Breast epithelium (tissue), 4 donors: ENCODE measurements at regions not wholly inside any gene's neighbourhood (a gene's known extent, or its start where the extent isn't known, plus 50 kb on each side); places are given as distances from the start of the nearest gene placed in this dataset.

Experiments
- DNase-seq, 2 donors: peaks; one replicate each; pipeline ENCODE4 v3.0.0-alpha.2; 2019; ENCODE audit warnings: low spot score in 2 of 2
- H3K27ac ChIP-seq, 2 donors: fragments of 200-600 bp; sonication (generic) in 1 of 2; one replicate each; pipeline ENCODE4 v1.5.1; 2016 to 2019; ENCODE audit warnings: mild to moderate bottlenecking in 1 of 2
- H3K27me3 ChIP-seq, 2 donors: fragments of 200-600 bp; sonication (generic) in 1 of 2; one replicate each; pipeline versions ENCODE4 v1.5.1 to v1.6.0; 2017 to 2019; ENCODE audit warnings: control low read depth in 1 of 2, mild to moderate bottlenecking in 1 of 2
- H3K36me3 ChIP-seq: fragments of 200-600 bp; one replicate; pipeline ENCODE4 v1.5.1; 2019
- H3K4me1 ChIP-seq, 2 donors: fragments of 200-600 bp; sonication (generic); one replicate each; pipeline ENCODE4 v1.5.1; 2016 to 2019; ENCODE audit warnings: control low read depth in 1 of 2
- H3K4me3 ChIP-seq, 3 donors: fragments of 200-600 bp; sonication (generic); 1 replicate in 2 of 3; 2 replicates in 1 of 3; pipeline ENCODE4 v1.5.1; 2016 to 2019; ENCODE audit warnings: mild to moderate bottlenecking in 3 of 3, moderate library complexity in 2 of 3
- H3K9me3 ChIP-seq, 2 donors: fragments of 200-600 bp; sonication (generic) in 1 of 2; one replicate each; pipeline ENCODE4 v1.5.1; 2016 to 2019; ENCODE audit warnings: control low read depth in 1 of 2
- POLR2A ChIP-seq: fragments of 450-650 bp; IDR thresholded peaks from one replicate; pipeline ENCODE4 v1.6.1; 2016; ENCODE audit warnings: antibody characterized with exemption, mild to moderate bottlenecking, moderate library complexity
- POLR2AphosphoS5 ChIP-seq, 3 donors: sonication (generic); formaldehyde crosslinking; IDR thresholded peaks; one replicate each; pipeline ENCODE4 v1.6.1; 2017; ENCODE audit warnings: antibody characterized with exemption in 3 of 3
- intact Hi-C: fragments of 100-400 bp; cut with DNase I; formaldehyde crosslinking; loops from one replicate; pipeline ENCODE4 v1.15.1; 2023; ENCODE audit warnings: low total_unique reads
- TF ChIP-seq, protein P1 (sequence below), 3 donors: fragments of 450-650 bp; IDR thresholded peaks; one replicate each; pipeline ENCODE4 v1.5.1; 2016 to 2017; ENCODE audit warnings: antibody characterized with exemption in 3 of 3, mild to moderate bottlenecking in 3 of 3, moderate library complexity in 3 of 3

DNA sequence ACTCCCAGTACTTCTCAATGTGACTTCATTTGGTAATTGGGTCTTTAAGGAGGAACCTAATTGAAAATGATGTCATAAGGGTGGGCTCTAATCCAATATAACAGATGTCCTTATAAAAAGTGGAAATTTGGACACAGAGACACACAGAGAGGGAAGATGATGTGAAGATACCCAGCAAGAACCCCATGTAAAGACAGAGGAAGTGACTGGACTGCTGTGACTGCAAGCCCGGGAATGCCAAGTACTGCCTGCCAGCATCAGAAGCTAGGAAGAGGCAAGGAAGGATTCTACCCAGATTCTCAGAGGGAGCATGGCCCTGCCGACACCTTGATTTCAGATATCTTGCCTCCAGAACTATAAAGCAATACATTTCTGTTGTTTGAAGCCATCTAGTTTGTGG is 239.3 kb downstream of the KCTD12 start:
- no peak overlapping the region for H3K27ac ChIP-seq
- no peaks in the 10 kb centered on the region for H3K36me3 ChIP-seq
- H3K4me3 ChIP-seq = no peak overlapping the region
- TF ChIP-seq, protein P1, sequence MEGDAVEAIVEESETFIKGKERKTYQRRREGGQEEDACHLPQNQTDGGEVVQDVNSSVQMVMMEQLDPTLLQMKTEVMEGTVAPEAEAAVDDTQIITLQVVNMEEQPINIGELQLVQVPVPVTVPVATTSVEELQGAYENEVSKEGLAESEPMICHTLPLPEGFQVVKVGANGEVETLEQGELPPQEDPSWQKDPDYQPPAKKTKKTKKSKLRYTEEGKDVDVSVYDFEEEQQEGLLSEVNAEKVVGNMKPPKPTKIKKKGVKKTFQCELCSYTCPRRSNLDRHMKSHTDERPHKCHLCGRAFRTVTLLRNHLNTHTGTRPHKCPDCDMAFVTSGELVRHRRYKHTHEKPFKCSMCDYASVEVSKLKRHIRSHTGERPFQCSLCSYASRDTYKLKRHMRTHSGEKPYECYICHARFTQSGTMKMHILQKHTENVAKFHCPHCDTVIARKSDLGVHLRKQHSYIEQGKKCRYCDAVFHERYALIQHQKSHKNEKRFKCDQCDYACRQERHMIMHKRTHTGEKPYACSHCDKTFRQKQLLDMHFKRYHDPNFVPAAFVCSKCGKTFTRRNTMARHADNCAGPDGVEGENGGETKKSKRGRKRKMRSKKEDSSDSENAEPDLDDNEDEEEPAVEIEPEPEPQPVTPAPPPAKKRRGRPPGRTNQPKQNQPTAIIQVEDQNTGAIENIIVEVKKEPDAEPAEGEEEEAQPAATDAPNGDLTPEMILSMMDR (IDR thresholded peaks at IDR 0.05) = no peak
- TF ChIP-seq POLR2AphosphoS5 (IDR thresholded peaks at IDR 0.05) = no peak
- no peak for TF ChIP-seq POLR2A
- no peaks in the 10 kb centered on the region for H3K9me3 ChIP-seq
- intact Hi-C loops = no loop called here
- no peak for DNase-seq
- no peaks in the 10 kb centered on the region for H3K27me3 ChIP-seq
- no peaks in the 10 kb centered on the region for H3K4me1 ChIP-seq

DNA sequence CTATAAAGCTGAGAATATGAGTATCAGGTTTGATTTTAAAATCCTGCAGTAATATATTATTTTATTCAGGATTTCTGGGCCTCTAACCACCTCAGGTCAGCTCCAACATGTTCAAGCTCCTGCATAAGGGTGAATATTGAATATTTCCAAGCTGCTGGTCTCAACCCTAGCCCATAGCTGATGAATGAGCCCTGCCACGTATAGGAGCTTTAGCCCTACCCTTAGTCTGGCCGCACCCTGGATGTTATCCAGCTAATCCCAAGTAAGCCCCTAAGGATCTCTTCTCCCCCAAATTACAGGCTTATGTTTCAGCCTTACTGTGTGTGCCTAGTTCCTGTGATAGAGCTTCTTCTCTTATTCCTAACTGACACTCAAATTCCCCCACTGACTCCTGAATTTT is 240.6 kb downstream of the KCTD12 start:
- Histone ChIP-seq H3K4me1 (no peaks in the 10 kb centered on the region), H3K27ac (no peak overlapping the region), H3K27me3 (no peaks in the 10 kb centered on the region), H3K4me3 (no peak overlapping the region), H3K9me3 (no peaks in the 10 kb centered on the region), H3K36me3 (no peaks in the 10 kb centered on the region)
- TF ChIP-seq, protein P1 (IDR thresholded peaks at IDR 0.05) = no peak
- TF ChIP-seq POLR2AphosphoS5 (IDR thresholded peaks at IDR 0.05) = no peak
- TF ChIP-seq POLR2A = no peak
- intact Hi-C loops = no loop called here
- no peak for DNase-seq

DNA sequence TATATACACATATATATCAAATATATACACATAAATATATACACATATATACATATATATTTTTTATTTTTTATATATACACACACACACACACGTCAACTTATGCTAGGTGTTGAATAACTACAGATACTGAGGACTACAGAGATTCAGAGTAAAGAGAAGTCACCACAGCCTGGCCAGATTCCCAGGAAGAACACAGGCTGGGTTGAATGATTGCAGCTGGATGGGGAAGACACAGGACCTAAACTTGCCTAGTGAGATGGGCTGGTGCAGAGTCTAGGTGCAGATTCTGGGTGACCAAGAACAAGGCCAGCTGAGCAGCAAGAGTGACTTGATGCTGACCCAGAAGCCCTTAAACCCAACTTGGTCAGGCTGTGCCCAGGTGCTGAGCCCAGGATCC is 241.3 kb downstream of the KCTD12 start:
- Histone ChIP-seq H3K4me1 (no peaks in the 10 kb centered on the region), H3K9me3 (no peaks in the 10 kb centered on the region), H3K27ac (no peak overlapping the region), H3K4me3 (no peak overlapping the region), H3K36me3 (no peaks in the 10 kb centered on the region), H3K27me3 (no peaks in the 10 kb centered on the region)
- DNase-seq = no peak
- intact Hi-C loops = no loop called here
- no peak for TF ChIP-seq POLR2AphosphoS5 (IDR thresholded peaks at IDR 0.05)
- TF ChIP-seq POLR2A = no peak
- TF ChIP-seq, protein P1 (IDR thresholded peaks at IDR 0.05) = no peak

DNA sequence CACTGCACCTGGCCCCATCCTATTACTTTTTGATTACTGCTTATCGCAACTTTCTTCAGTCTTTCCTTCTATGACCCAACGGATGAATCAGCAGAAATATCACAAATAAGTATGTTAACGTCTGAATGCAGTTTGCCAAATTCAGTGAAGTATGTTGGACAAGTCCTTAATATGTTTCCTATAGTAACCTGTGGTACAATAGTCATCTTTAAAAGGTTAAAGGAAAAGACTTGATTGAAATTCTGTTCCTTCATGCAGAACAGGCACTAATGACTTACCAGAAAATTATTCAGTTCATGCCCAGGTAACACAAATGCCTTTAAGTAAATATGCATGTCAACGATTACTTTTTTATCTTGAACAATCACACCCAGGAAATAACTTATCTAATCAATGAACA is 242.6 kb downstream of the KCTD12 start:
- Histone ChIP-seq H3K4me1 (no peaks in the 10 kb centered on the region), H3K27me3 (no peaks in the 10 kb centered on the region), H3K4me3 (no peak overlapping the region), H3K27ac (no peak overlapping the region), H3K9me3 (no peaks in the 10 kb centered on the region), H3K36me3 (no peaks in the 10 kb centered on the region)
- TF ChIP-seq, protein P1 (IDR thresholded peaks at IDR 0.05) = no peak
- TF ChIP-seq POLR2A (no peak), POLR2AphosphoS5 (IDR thresholded peaks at IDR 0.05) (no peak)
- intact Hi-C loops = no loop called here
- no peak for DNase-seq

DNA sequence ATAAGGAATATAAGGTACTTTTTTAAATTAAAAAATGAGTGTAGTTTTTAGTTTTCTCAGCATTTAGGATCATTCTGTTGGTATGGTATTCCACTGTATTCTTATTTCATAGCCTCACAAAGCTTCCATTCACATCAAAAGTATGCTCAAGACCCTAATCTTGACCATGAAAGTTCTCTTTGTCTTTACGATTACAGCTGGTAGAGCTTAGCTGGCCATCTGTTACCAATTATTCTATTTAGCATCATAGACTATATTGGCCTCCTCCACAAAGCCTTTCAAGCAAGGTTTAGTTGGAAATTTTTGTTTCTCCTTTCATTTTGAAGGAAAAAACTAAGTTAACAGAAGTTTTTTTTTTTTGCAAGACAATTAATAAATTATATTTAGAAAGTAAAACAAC is 245.1 kb downstream of the KCTD12 start:
- H3K4me1 ChIP-seq = no peaks in the 10 kb centered on the region
- intact Hi-C loops = no loop called here
- no peak for DNase-seq
- H3K9me3 ChIP-seq = no peaks in the 10 kb centered on the region
- TF ChIP-seq, protein P1 (IDR thresholded peaks at IDR 0.05) = no peak
- TF ChIP-seq POLR2A (no peak), POLR2AphosphoS5 (IDR thresholded peaks at IDR 0.05) (no peak)
- H3K36me3 ChIP-seq = no peaks in the 10 kb centered on the region
- H3K27me3 ChIP-seq = no peaks in the 10 kb centered on the region
- H3K27ac ChIP-seq = no peak overlapping the region
- H3K4me3 ChIP-seq = no peak overlapping the region
